DMS 273 (cell line): ENCODE measurements at regions not wholly inside any gene's neighbourhood (a gene's known extent, or its start where the extent isn't known, plus 50 kb on each side); places are given as distances from the start of the nearest gene placed in this dataset.

ENCODE experiments used
- DNase-seq: peaks from one replicate; lab custom pipeline; 2025; ENCODE audit not compliant: unreplicated experiment; lab: John Stamatoyannopoulos, UW

- no peak for DNase-seq
Measured at GRCh38 chr20:6831461-6831860, 64.0 kb downstream of the BMP2 start.

- no peak for DNase-seq
Measured at GRCh38 chr20:6832811-6833210, 65.3 kb downstream of the BMP2 start.

- no peak for DNase-seq
Measured at GRCh38 chr20:6835609-6836008, 68.1 kb downstream of the BMP2 start.

- no peak for DNase-seq
Measured at GRCh38 chr20:6836821-6837374, 69.4 kb downstream of the BMP2 start.

GRCh38 chr20:6837730-6838129 is 70.2 kb downstream of the BMP2 start:
- DNase-seq = no peak

- no peak for DNase-seq
Measured at GRCh38 chr20:6838181-6838826, 70.8 kb downstream of the BMP2 start.

GRCh38 chr20:6841128-6841527 is 73.6 kb downstream of the BMP2 start:
- DNase-seq = no peak

GRCh38 chr20:6845141-6845540 is 77.7 kb downstream of the BMP2 start:
- DNase-seq = no peak

GRCh38 chr20:6848041-6848440 is 80.6 kb downstream of the BMP2 start:
- no peak for DNase-seq

GRCh38 chr20:6848992-6849391 is 81.5 kb downstream of the BMP2 start:
- DNase-seq = no peak

- DNase-seq = no peak
Measured at GRCh38 chr20:6851136-6851535, 83.7 kb downstream of the BMP2 start.

- no peak for DNase-seq
Measured at GRCh38 chr20:6852478-6852877, 85.0 kb downstream of the BMP2 start.

GRCh38 chr20:6855104-6855503 is 87.6 kb downstream of the BMP2 start:
- no peak for DNase-seq

- no peak for DNase-seq
Measured at GRCh38 chr20:6855796-6856195, 88.3 kb downstream of the BMP2 start.

GRCh38 chr20:6857927-6858326 is 90.4 kb downstream of the BMP2 start:
- DNase-seq = no peak

- no peak for DNase-seq
Measured at GRCh38 chr20:6863355-6863754, 95.9 kb downstream of the BMP2 start.

- no peak for DNase-seq
Measured at GRCh38 chr20:6863798-6864201, 96.3 kb downstream of the BMP2 start.

GRCh38 chr20:6864740-6865139 is 97.3 kb downstream of the BMP2 start:
- no peak for DNase-seq

GRCh38 chr20:6866741-6867140 is 99.3 kb downstream of the BMP2 start:
- no peak for DNase-seq

GRCh38 chr20:6868861-6869260 is 101.4 kb downstream of the BMP2 start:
- no peak for DNase-seq

GRCh38 chr20:6870559-6870958 is 103.1 kb downstream of the BMP2 start:
- no peak for DNase-seq

- no peak for DNase-seq
Measured at GRCh38 chr20:6877633-6878032, 110.1 kb downstream of the BMP2 start.
